Endothelial cell of umbilical vein (primary cell): ENCODE measurements at regions not wholly inside any gene's neighbourhood (a gene's known extent, or its start where the extent isn't known, plus 50 kb on each side); places are given as distances from the start of the nearest gene placed in this dataset.

Experiments
- BruUV-seq: library from RNA; stranded (reverse); fragments of 400-500 nt; replicated peaks from 2 replicates; lab custom pipeline; 2021; lab: Mats Ljungman, UMichigan
- CTCF ChIA-PET: fragments of 300-600, 350-600 bp; sonication (Branson Sonifier 250); formaldehyde crosslinking; loops from one replicate; lab custom pipeline; 2021; ENCODE audit warnings: antibody characterized with exemption, inconsistent platforms; lab: Charles Lee
- POLR2A ChIA-PET: fragments of 300-600, 350-600 bp; sonication (Branson Sonifier 250); formaldehyde crosslinking; loops from one replicate; lab custom pipeline; 2021; ENCODE audit warnings: antibody characterized with exemption, inconsistent platforms; lab: Charles Lee
- DNase-seq: peaks from one replicate; pipeline ENCODE4 v3.0.0-alpha.2; 2011; ENCODE audit warnings: low read depth, low spot score
- FAIRE-seq: peaks from 2 replicates; lab custom pipeline; 2011; peaks lifted over from hg19 to GRCh38; lab: Jason Lieb, UNC
- H2AFZ ChIP-seq: 2 replicates; pipeline ENCODE4 v1.6.0; 2012; ENCODE audit warnings: low read depth, low read length, control low read depth, inconsistent platforms
- H3K27ac ChIP-seq: 2 replicates; pipeline ENCODE4 v1.5.1; 2011; ENCODE audit warnings: low read depth, mild to moderate bottlenecking, control low read depth, low read length, moderate library complexity; ENCODE audit not compliant: insufficient read depth
- H3K27me3 ChIP-seq, 2 experiments: 2 replicates each; pipeline versions ENCODE4 v1.6.0 to v1.6.1; 2011; ENCODE audit warnings: low read length in 2 of 2, mixed read lengths in 1 of 2; ENCODE audit not compliant: control insufficient read depth in 2 of 2, insufficient read depth in 2 of 2
- H3K36me3 ChIP-seq, 2 experiments: 2 replicates in 1 of 2; 3 replicates in 1 of 2; pipeline ENCODE4 v1.5.1; 2011; ENCODE audit warnings: low read length in 2 of 2, mild to moderate bottlenecking in 1 of 2, moderate library complexity in 1 of 2; ENCODE audit not compliant: control insufficient read depth in 2 of 2, insufficient read depth in 2 of 2; ENCODE audit errors: extremely low read depth in 1 of 2
- H3K4me1 ChIP-seq: 3 replicates; pipeline ENCODE4 v1.5.1; 2011; ENCODE audit warnings: mild to moderate bottlenecking, low read length; ENCODE audit not compliant: control insufficient read depth, insufficient read depth; ENCODE audit errors: extremely low read depth
- H3K4me2 ChIP-seq: 2 replicates; pipeline ENCODE4 v1.6.1; 2011; ENCODE audit warnings: low read length, control low read depth, mixed read lengths; ENCODE audit not compliant: insufficient read depth
- H3K4me3 ChIP-seq, 3 experiments: fragments of 200-600 bp in 1 of 3; sonication (generic), shearing (Covaris generic) in 1 of 3; replicated peaks in 1 of 3; 2 replicates each; pipeline ENCODE4 v1.5.1; 2011 to 2016; ENCODE audit warnings: control low read depth in 3 of 3, low read length in 3 of 3, mild to moderate bottlenecking in 2 of 3, inconsistent platforms in 1 of 3, low read depth in 1 of 3, moderate library complexity in 1 of 3; ENCODE audit not compliant: insufficient read depth in 1 of 3
- H3K79me2 ChIP-seq: 2 replicates; pipeline ENCODE4 v1.6.0; 2012; ENCODE audit warnings: low read length, inconsistent platforms; ENCODE audit not compliant: control insufficient read depth, insufficient read depth
- H3K9ac ChIP-seq: replicated peaks from 2 replicates; pipeline ENCODE3; 2011; ENCODE audit warnings: low read length, control low read depth; ENCODE audit not compliant: insufficient read depth; ENCODE audit errors: extremely low read depth
- H3K9me1 ChIP-seq: replicated peaks from 3 replicates; pipeline ENCODE4 v1.6.0; 2011; ENCODE audit warnings: mild to moderate bottlenecking, low read length; ENCODE audit not compliant: control insufficient read depth, insufficient read depth; ENCODE audit errors: extremely low read depth
- H3K9me3 ChIP-seq: replicated peaks from 2 replicates; pipeline ENCODE4 v1.5.1; 2012; ENCODE audit warnings: low read length, inconsistent platforms; ENCODE audit not compliant: control insufficient read depth, insufficient read depth
- H4K20me1 ChIP-seq: replicated peaks from 2 replicates; pipeline ENCODE3; 2011; ENCODE audit warnings: mild to moderate bottlenecking, low read length; ENCODE audit not compliant: control insufficient read depth, insufficient read depth; ENCODE audit errors: extremely low read depth
- CTCF ChIP-seq, 2 donors: IDR thresholded peaks; 1 replicate in 1 of 2; 2 replicates in 1 of 2; pipeline ENCODE4 v1.5.1; 2011; ENCODE audit warnings: low read length in 2 of 2, mild to moderate bottlenecking in 2 of 2, moderate library complexity in 2 of 2, control low read depth in 1 of 2, inconsistent platforms in 1 of 2, low read depth in 1 of 2; ENCODE audit not compliant: insufficient read depth in 1 of 2; ENCODE audit errors: extremely low read depth in 1 of 2
- EZH2 ChIP-seq: IDR thresholded peaks from 2 replicates; pipeline ENCODE4 v1.6.1; 2012; ENCODE audit warnings: borderline replicate concordance, low read depth, mild to moderate bottlenecking, moderate library complexity, low read length, inconsistent platforms; ENCODE audit not compliant: severe bottlenecking
- FOS ChIP-seq: IDR thresholded peaks from 2 replicates; pipeline ENCODE4 v1.6.1; 2011; ENCODE audit warnings: mild to moderate bottlenecking, low read length, moderate library complexity, borderline replicate concordance; ENCODE audit not compliant: insufficient read depth
- GATA2 ChIP-seq: IDR thresholded peaks from 2 replicates; pipeline ENCODE4 v1.7.0; 2011; ENCODE audit warnings: low read depth, mild to moderate bottlenecking, moderate library complexity, mixed read lengths, low read length; ENCODE audit not compliant: insufficient read length, insufficient read depth
- MYC ChIP-seq: IDR thresholded peaks from one replicate; pipeline ENCODE4 v1.6.1; 2011; ENCODE audit warnings: mild to moderate bottlenecking, low read depth, low read length
- POLR2A ChIP-seq: IDR thresholded peaks from 2 replicates; pipeline ENCODE4 v1.6.1; 2012; ENCODE audit warnings: low read depth, mild to moderate bottlenecking, control low read depth, low read length
- POLR2AphosphoS5 ChIP-seq: IDR thresholded peaks from 2 replicates; pipeline ENCODE4 v1.6.1; 2012; ENCODE audit warnings: low read depth, mild to moderate bottlenecking, control low read depth, low read length, moderate library complexity; ENCODE audit not compliant: insufficient read depth
- dilution Hi-C: fragments of 300-500 bp; cut with MboI; formaldehyde crosslinking; loops from one replicate; pipeline ENCODE4 v1.15.0; 2019; ENCODE audit warnings: low sequenced_read_pairs; ENCODE audit not compliant: extremely low pct_ligation_motif_present
- intact Hi-C: fragments of 100-400 bp; cut with micrococcal nuclease; formaldehyde crosslinking; loops from one replicate; pipeline ENCODE4 v1.10.0; 2022

GRCh38 chr6:28824793-28825731 lies 98.7 kb downstream of the TRIM27 start:
- H3K79me2 ChIP-seq = no peaks in the 10 kb centered on the region
- dilution Hi-C loops (no loop called here), intact Hi-C loops (no loop called here)
- POLR2A ChIA-PET = no interaction called here
- no peak overlapping the region for H3K9ac ChIP-seq
- CTCF ChIA-PET = interaction anchor here (1.3 to 2.1 kb wide), 3 partner anchors 8 to 1073 kb away, joined by 3 to 10 read pairs (median 6); no protein-coding TSS in a partner anchor
- H3K27ac ChIP-seq = no peak overlapping the region
- no peak overlapping the region for H3K4me3 ChIP-seq
- H2AFZ ChIP-seq = no peak overlapping the region
- DNase-seq (no peak), FAIRE-seq (no peak)
- BruUV-seq = no TSS peak
- H3K36me3 ChIP-seq = no peaks in the 10 kb centered on the region
- H3K9me1 ChIP-seq = no peaks in the 10 kb centered on the region
- H3K27me3 ChIP-seq = peaks cover 29 to 44% of the 10 kb centered on the region in 2 experiments
- H3K4me2 ChIP-seq = no peak overlapping the region
- H3K9me3 ChIP-seq = no peaks in the 10 kb centered on the region
- H4K20me1 ChIP-seq = no peaks in the 10 kb centered on the region
- H3K4me1 ChIP-seq = no peaks in the 10 kb centered on the region
- TF ChIP-seq EZH2 = peak; percentile 75
- no peak for TF ChIP-seq FOS
- no peak for TF ChIP-seq GATA2

DNA sequence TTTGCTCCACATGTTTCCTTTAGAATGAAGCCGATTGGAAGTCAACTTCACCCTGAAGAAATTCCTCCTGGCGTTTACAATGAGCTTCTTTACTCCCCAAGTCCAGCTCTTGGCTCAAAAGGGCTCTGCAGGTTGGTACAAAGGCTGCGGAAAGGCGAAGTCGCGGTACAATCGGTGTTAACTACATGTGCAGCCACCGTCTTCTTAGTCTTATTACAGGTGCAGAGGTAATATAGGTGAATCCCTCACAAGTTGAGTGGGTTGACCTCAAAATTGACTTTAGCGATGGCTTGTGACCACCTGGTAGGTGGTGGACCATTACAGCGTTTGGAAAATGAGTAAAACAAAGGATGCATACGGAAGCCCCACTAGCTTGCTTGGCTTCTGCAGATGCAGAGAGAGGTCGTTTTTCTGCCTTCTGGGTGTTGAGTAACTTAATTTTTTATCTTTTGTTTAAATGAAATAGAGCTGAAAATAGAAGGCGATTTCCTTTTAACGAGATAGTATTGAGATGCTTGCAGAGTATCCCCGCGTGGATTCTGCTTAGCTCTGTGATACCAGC lies 98.0 kb downstream of the TRIM27 start:
- Histone ChIP-seq H3K4me2 (no peak overlapping the region), H3K79me2 (no peaks in the 10 kb centered on the region), H3K4me3 (no peak overlapping the region), H3K9ac (no peak overlapping the region), H3K27me3 (peaks cover 29 to 44% of the 10 kb centered on the region in 2 experiments), H3K9me1 (no peaks in the 10 kb centered on the region), H3K4me1 (no peaks in the 10 kb centered on the region), H4K20me1 (no peaks in the 10 kb centered on the region), H3K9me3 (no peaks in the 10 kb centered on the region), H3K27ac (no peak overlapping the region), H3K36me3 (no peaks in the 10 kb centered on the region), H2AFZ (no peak overlapping the region)
- ChIA-PET CTCF (interaction anchor here (1.3 to 2.1 kb wide), 2 partner anchors 12 to 1073 kb away, joined by 3 to 10 read pairs; no protein-coding TSS in a partner anchor), POLR2A (no interaction called here)
- dilution Hi-C loops (no loop called here), intact Hi-C loops (no loop called here)
- DNase-seq (no peak), FAIRE-seq (no peak)
- no TSS peak for BruUV-seq
- TF ChIP-seq GATA2 (no peak), POLR2AphosphoS5 (no peak), CTCF (IDR thresholded peaks at IDR 0.05; ENCODE audit: extremely low read depth in 1 of 2, insufficient read depth in 1 of 2, low read depth in 1 of 2, low read length in 2 of 2) (no peak), MYC (no peak), EZH2 (peak; percentile 81), POLR2A (no peak)
